ENCODE measurements at regions not wholly inside any gene's neighbourhood (a gene's known extent, or its start where the extent isn't known, plus 50 kb on each side); places are given as distances from the start of the nearest gene placed in this dataset.

GRCh38 chr7:73964786-73965185, 63.2 kb upstream of the ELN start:
- Histone ChIP-seq H3K79me2 (ENCODE audit: low read length) (no peaks in the 10 kb centered on the region), H3K36me3 (replicated peaks; ENCODE audit: insufficient read depth, low read length) (no peaks in the 10 kb centered on the region), H3K4me1 (ENCODE audit: low read length) (no peaks in the 10 kb centered on the region), H3K9me2 (replicated peaks; ENCODE audit: insufficient read depth, low read length) (no peaks in the 10 kb centered on the region), H4K20me1 (ENCODE audit: insufficient read depth, low read length) (no peaks in the 10 kb centered on the region), H2AFZ (ENCODE audit: low read length) (no peak overlapping the region), H3K27me3 (replicated peaks; ENCODE audit: insufficient read depth, low read length) (no peaks in the 10 kb centered on the region), H3K4me2 (ENCODE audit: low read depth, low read length) (no peak overlapping the region), H3K9ac (ENCODE audit: low read length) (no peak overlapping the region), H3K9me3 (replicated peaks; ENCODE audit: insufficient read depth, low read length) (no peaks in the 10 kb centered on the region), H3K27ac (ENCODE audit: low read length) (no peak overlapping the region), H3K4me3 (ENCODE audit: low read length) (no peak overlapping the region), H3F3A (ENCODE audit: insufficient read depth, low read length) (no peaks in the 10 kb centered on the region)
- DNase-seq, result no peak
- TF ChIP-seq EZH2 (optimal IDR thresholded peaks at IDR 0.05; ENCODE audit: low read depth, low read length), result no peak
- TF ChIP-seq EZH2phosphoT487 (IDR thresholded peaks at IDR 0.05; ENCODE audit: low read length), result no peak
- no peak for TF ChIP-seq CTCF (IDR thresholded peaks at IDR 0.05; ENCODE audit: low read length)

- Histone ChIP-seq H3K9me2 (replicated peaks; ENCODE audit: insufficient read depth, low read length) (no peaks in the 10 kb centered on the region), H3K27ac (ENCODE audit: low read length) (no peak overlapping the region), H4K20me1 (ENCODE audit: insufficient read depth, low read length) (no peaks in the 10 kb centered on the region), H3K4me2 (ENCODE audit: low read depth, low read length) (no peak overlapping the region), H3K9ac (ENCODE audit: low read length) (no peak overlapping the region), H3K36me3 (replicated peaks; ENCODE audit: insufficient read depth, low read length) (no peaks in the 10 kb centered on the region), H3K9me3 (replicated peaks; ENCODE audit: insufficient read depth, low read length) (no peaks in the 10 kb centered on the region), H3K79me2 (ENCODE audit: low read length) (no peaks in the 10 kb centered on the region), H3K4me1 (ENCODE audit: low read length) (no peaks in the 10 kb centered on the region), H3F3A (ENCODE audit: insufficient read depth, low read length) (no peaks in the 10 kb centered on the region), H2AFZ (ENCODE audit: low read length) (no peak overlapping the region), H3K4me3 (ENCODE audit: low read length) (no peak overlapping the region), H3K27me3 (replicated peaks; ENCODE audit: insufficient read depth, low read length) (no peaks in the 10 kb centered on the region)
- TF ChIP-seq EZH2phosphoT487 (IDR thresholded peaks at IDR 0.05; ENCODE audit: low read length) (no peak), CTCF (IDR thresholded peaks at IDR 0.05; ENCODE audit: low read length) (no peak), EZH2 (optimal IDR thresholded peaks at IDR 0.05; ENCODE audit: low read depth, low read length) (no peak)
- no peak for DNase-seq
Measured at GRCh38 chr7:73966062-73966940, 61.7 kb upstream of the ELN start.

- Histone ChIP-seq H3K27ac (ENCODE audit: low read length) (no peak overlapping the region), H3K36me3 (replicated peaks; ENCODE audit: insufficient read depth, low read length) (no peaks in the 10 kb centered on the region), H2AFZ (ENCODE audit: low read length) (no peak overlapping the region), H3K79me2 (ENCODE audit: low read length) (no peaks in the 10 kb centered on the region), H3K9me2 (replicated peaks; ENCODE audit: insufficient read depth, low read length) (no peaks in the 10 kb centered on the region), H4K20me1 (ENCODE audit: insufficient read depth, low read length) (no peaks in the 10 kb centered on the region), H3K4me3 (ENCODE audit: low read length) (no peak overlapping the region), H3K9ac (ENCODE audit: low read length) (no peak overlapping the region), H3K9me3 (replicated peaks; ENCODE audit: insufficient read depth, low read length) (no peaks in the 10 kb centered on the region), H3F3A (ENCODE audit: insufficient read depth, low read length) (no peaks in the 10 kb centered on the region), H3K27me3 (replicated peaks; ENCODE audit: insufficient read depth, low read length) (no peaks in the 10 kb centered on the region), H3K4me1 (ENCODE audit: low read length) (peaks cover 8% of the 10 kb centered on the region), H3K4me2 (ENCODE audit: low read depth, low read length) (no peak overlapping the region)
- no peak for DNase-seq
- no peak for TF ChIP-seq EZH2phosphoT487 (IDR thresholded peaks at IDR 0.05; ENCODE audit: low read length)
- TF ChIP-seq CTCF (IDR thresholded peaks at IDR 0.05; ENCODE audit: low read length), result no peak
- no peak for TF ChIP-seq EZH2 (optimal IDR thresholded peaks at IDR 0.05; ENCODE audit: low read depth, low read length)
Measured at GRCh38 chr7:73966941-73967831, 60.8 kb upstream of the ELN start.

All from MM.1S (cell line).